K562 (cell line): ENCODE measurements at regions not wholly inside any gene's neighbourhood (a gene's known extent, or its start where the extent isn't known, plus 50 kb on each side); places are given as distances from the start of the nearest gene placed in this dataset.

Experiments used
- ATAC-seq: fragments of 200-7000 bp; cut with Tn5 transposase; 3 replicates; pipeline ENCODE4 v1.9.1; 2020; ENCODE audit warnings: moderate library complexity
- BruUV-seq: library from RNA; stranded (reverse); fragments of 400-500 nt; replicated peaks from 2 replicates; lab custom pipeline; 2021; lab: Mats Ljungman, UMichigan
- CTCF ChIA-PET: fragments of 300-600 bp; formaldehyde crosslinking; extraction: SDS; loops from one replicate; lab custom pipeline; 2021; ENCODE audit warnings: low intra/inter-chr PET ratio; lab: Yijun Ruan, JAX
- POLR2A ChIA-PET: fragments of 300-600, 350-650 bp; sonication (Branson Sonifier 250); formaldehyde crosslinking; extraction: SDS; loops from one replicate; lab custom pipeline; 2021; ENCODE audit warnings: antibody characterized with exemption, inconsistent platforms; lab: Yijun Ruan, JAX
- DNase-seq, 4 experiments: peaks; one replicate each; pipeline versions ENCODE4 v3.0.0 to v3.0.0-alpha.2; 2011 to 2018; ENCODE audit warnings: low spot score in 3 of 4, mixed read lengths in 3 of 4; ENCODE audit errors: extremely low read depth in 1 of 4
- FAIRE-seq: peaks from 2 replicates; lab custom pipeline; 2011; peaks lifted over from hg19 to GRCh38; lab: Jason Lieb, UNC
- H2AFZ ChIP-seq: 2 replicates; pipeline ENCODE4 v1.6.0; 2011; ENCODE audit warnings: low read depth, low read length, control low read depth, inconsistent platforms
- H3K27ac ChIP-seq: fragments of 200-600 bp; 3 replicates; pipeline ENCODE4 v1.8.0; 2011; ENCODE audit warnings: low read depth, mild to moderate bottlenecking, control low read depth, inconsistent platforms, low read length, moderate library complexity, mixed read lengths; ENCODE audit errors: extremely low read depth
- H3K27me3 ChIP-seq, 2 experiments: fragments of 300-600 bp in 1 of 2; 2 replicates in 1 of 2; 3 replicates in 1 of 2; pipeline versions ENCODE4 v1.6.0 to v1.8.0; 2011; ENCODE audit warnings: inconsistent platforms in 2 of 2, low read length in 2 of 2, mild to moderate bottlenecking in 1 of 2, mixed read lengths in 1 of 2, moderate library complexity in 1 of 2; ENCODE audit not compliant: control insufficient read depth in 2 of 2, insufficient read depth in 2 of 2
- H3K36me3 ChIP-seq: fragments of 300-600 bp; 3 replicates; pipeline ENCODE4 v1.8.0; 2011; ENCODE audit warnings: mild to moderate bottlenecking, low read length, inconsistent platforms; ENCODE audit not compliant: control insufficient read depth, insufficient read depth
- H3K4me1 ChIP-seq, 2 experiments: fragments of 200-600 bp in 1 of 2; replicated peaks in 1 of 2; 2 replicates in 1 of 2; 3 replicates in 1 of 2; pipeline versions ENCODE4 v1.5.1 to v1.8.0; 2011; ENCODE audit warnings: inconsistent platforms in 2 of 2, low read length in 2 of 2, mild to moderate bottlenecking in 1 of 2, mixed read lengths in 1 of 2, moderate library complexity in 1 of 2; ENCODE audit not compliant: control insufficient read depth in 2 of 2, insufficient read depth in 2 of 2
- H3K4me2 ChIP-seq: 2 replicates; pipeline ENCODE4 v1.6.1; 2011; ENCODE audit warnings: low read length, control low read depth, inconsistent platforms, mixed read lengths; ENCODE audit not compliant: insufficient read depth
- H3K4me3 ChIP-seq: fragments of 200-600 bp; sonication (generic), shearing (Covaris generic); 2 replicates; pipeline ENCODE4 v1.5.1; 2016; ENCODE audit warnings: control low read depth, inconsistent platforms
- H3K79me2 ChIP-seq: fragments of 200-600 bp; 3 replicates; pipeline ENCODE4 v1.8.0; 2011; ENCODE audit warnings: low read length, inconsistent platforms; ENCODE audit not compliant: control insufficient read depth, insufficient read depth
- H3K9ac ChIP-seq, 2 experiments: 2 replicates each; pipeline versions ENCODE4 v1.6.0 to v1.6.1; 2011; ENCODE audit warnings: low read depth in 2 of 2, low read length in 2 of 2, control low read depth in 1 of 2, inconsistent platforms in 1 of 2, mild to moderate bottlenecking in 1 of 2, mixed read lengths in 1 of 2; ENCODE audit not compliant: insufficient read depth in 1 of 2
- H3K9me1 ChIP-seq: one replicate; pipeline ENCODE4 v1.6.0; 2011; ENCODE audit warnings: inconsistent platforms, mild to moderate bottlenecking, low read length, moderate library complexity; ENCODE audit not compliant: control insufficient read depth, insufficient read depth
- H3K9me3 ChIP-seq: replicated peaks from 2 replicates; pipeline ENCODE4 v1.5.1; 2011; ENCODE audit warnings: low read depth, low read length, inconsistent platforms; ENCODE audit not compliant: control insufficient read depth, insufficient read depth
- H4K20me1 ChIP-seq: replicated peaks from 2 replicates; pipeline ENCODE4 v1.6.1; 2011; ENCODE audit warnings: low read length, inconsistent platforms, mixed read lengths; ENCODE audit not compliant: control insufficient read depth, insufficient read depth
- ARID4B ChIP-seq: sonication (generic); formaldehyde crosslinking; IDR thresholded peaks from 2 replicates; pipeline ENCODE4 v1.8.0; 2022; ENCODE audit warnings: mild to moderate bottlenecking, missing genetic modification reagents
- ARNT ChIP-seq, 2 experiments: fragments of 450-650 bp; IDR thresholded peaks; 2 replicates each; pipeline ENCODE4 v1.6.1; 2016; ENCODE audit warnings: mild to moderate bottlenecking in 1 of 2
- HDAC6 ChIP-seq: IDR thresholded peaks from 2 replicates; pipeline ENCODE4 v1.6.1; 2012; ENCODE audit warnings: low read depth, mild to moderate bottlenecking, control low read depth, inconsistent platforms, low read length, moderate library complexity
- MTA1 ChIP-seq: fragments of 450-650 bp; IDR thresholded peaks from 2 replicates; pipeline ENCODE4 v1.6.1; 2017; ENCODE audit warnings: borderline replicate concordance
- SIX5 ChIP-seq, 2 experiments: IDR thresholded peaks; 2 replicates each; pipeline ENCODE4 v1.6.1; 2011; ENCODE audit warnings: low read length in 2 of 2, borderline replicate concordance in 1 of 2, low read depth in 1 of 2, mild to moderate bottlenecking in 1 of 2, moderate library complexity in 1 of 2; ENCODE audit not compliant: insufficient read depth in 1 of 2
- ZNF175 ChIP-seq: fragments of 200-800 bp; sonication (Bioruptor generic); IDR thresholded peaks from 2 replicates; pipeline ENCODE4 v1.6.1; 2016; ENCODE audit warnings: low read depth, mild to moderate bottlenecking, missing genetic modification characterization, missing compliant biosample characterization
- ZNF592 ChIP-seq: fragments of 450-650 bp; IDR thresholded peaks from 2 replicates; pipeline ENCODE4 v1.6.1; 2017; ENCODE audit warnings: antibody characterized with exemption, mild to moderate bottlenecking
- WGBS: fragments of 100-300 bp; shearing (Covaris generic); methylation state at CpG from one replicate; pipeline ENCODE4 v1.1.6; 2016; ENCODE audit warnings: low coverage, mixed read lengths; ENCODE audit not compliant: insufficient coverage; ENCODE audit errors: missing lambda C conversion rate; 5-methylcytosine and 5-hydroxymethylcytosine counted together
- in situ Hi-C: fragments of 300-500 bp; cut with MboI; formaldehyde crosslinking; loops from 4 replicates; pipeline ENCODE4 v1.15.0; 2018; ENCODE audit warnings: inconsistent platforms, mixed read lengths
- intact Hi-C: fragments of 100-400 bp; cut with micrococcal nuclease; formaldehyde crosslinking; loops from 2 replicates; pipeline ENCODE4 v1.14.2; 2022

- BruUV-seq: no TSS peak
- no peaks in the 10 kb centered on the region for H3K36me3 ChIP-seq
- TF ChIP-seq SIX5 (IDR thresholded peaks at IDR 0.05; ENCODE audit: borderline replicate concordance in 1 of 2, insufficient read depth in 1 of 2, low read depth in 1 of 2, low read length in 2 of 2): no peak
- TF ChIP-seq ARNT (IDR thresholded peaks at IDR 0.05): no peak
- TF ChIP-seq MTA1: no peak
- TF ChIP-seq ZNF592: no peak
- TF ChIP-seq ARID4B (CRISPR knock-in tag): no peak
- TF ChIP-seq ZNF175 (CRISPR knock-in tag): no peak
- TF ChIP-seq HDAC6: no peak
- TF ChIP-seq, all 486 proteins: peak for 0
- WGBS: 2% methylated on average over 7 of the region's 7 CpGs
- Histone ChIP-seq H3K9me1 (no peaks in the 10 kb centered on the region), H3K9me3 (no peaks in the 10 kb centered on the region), H3K79me2 (no peaks in the 10 kb centered on the region), H3K27ac (no peak overlapping the region), H4K20me1 (no peaks in the 10 kb centered on the region), H3K4me2 (no peak overlapping the region), H3K27me3 (peaks cover 3 to 30% of the 10 kb centered on the region in 2 experiments; a peak in 4 of 5 replicates), H3K4me3 (no peak overlapping the region), H3K9ac (no peak overlapping the region), H3K4me1 (no peaks in the 10 kb centered on the region), H2AFZ (no peak overlapping the region)
- CTCF ChIA-PET: no interaction called here
- in situ Hi-C loops: no loop called here
- POLR2A ChIA-PET: no interaction called here
- no peak for DNase-seq
- no peak for ATAC-seq
- intact Hi-C loops: no loop called here
- FAIRE-seq: no peak
Observed at GRCh38 chr10:78295242-78295641, 261.6 kb downstream of the RPS24 start.
